Smooth muscle cell (in vitro differentiated cells): ENCODE measurements at regions not wholly inside any gene's neighbourhood (a gene's known extent, or its start where the extent isn't known, plus 50 kb on each side); places are given as distances from the start of the nearest gene placed in this dataset.

ENCODE experiments used
- DNase-seq: peaks from one replicate; lab custom pipeline; 2025; ENCODE audit not compliant: unreplicated experiment; lab: John Stamatoyannopoulos, UW
- H2AFZ ChIP-seq: fragments of 200-600 bp; sonication (generic); 2 replicates; pipeline ENCODE4 v1.6.0; 2016; ENCODE audit warnings: antibody characterized with exemption, low read depth, mild to moderate bottlenecking
- H3F3A ChIP-seq: fragments of 200-600 bp; sonication (generic); 2 replicates; pipeline ENCODE4 v1.6.0; 2017; ENCODE audit warnings: antibody characterized with exemption, low read depth
- H3K27ac ChIP-seq: fragments of 200-600 bp; sonication (generic); 2 replicates; pipeline ENCODE4 v1.5.1; 2016; ENCODE audit warnings: low read depth, mild to moderate bottlenecking
- H3K27me3 ChIP-seq: fragments of 200-600 bp; sonication (generic); 2 replicates; pipeline ENCODE4 v1.6.1; 2016; ENCODE audit warnings: low read depth, mild to moderate bottlenecking
- H3K36me3 ChIP-seq: fragments of 200-600 bp; sonication (generic); 2 replicates; pipeline ENCODE4 v1.5.1; 2016; ENCODE audit warnings: low read depth
- H3K4me1 ChIP-seq: fragments of 200-600 bp; sonication (generic); 2 replicates; pipeline ENCODE4 v1.5.1; 2016; ENCODE audit warnings: low read depth
- H3K4me2 ChIP-seq: fragments of 200-600 bp; sonication (generic); 2 replicates; pipeline ENCODE4 v1.6.0; 2016; ENCODE audit warnings: mild to moderate bottlenecking
- H3K4me3 ChIP-seq: fragments of 200-600 bp; sonication (generic); 2 replicates; pipeline ENCODE4 v1.5.1; 2016; ENCODE audit warnings: mild to moderate bottlenecking
- H3K79me2 ChIP-seq: fragments of 200-600 bp; sonication (generic); 2 replicates; pipeline ENCODE4 v1.6.0; 2016; ENCODE audit warnings: low read depth, mild to moderate bottlenecking
- H3K9ac ChIP-seq: fragments of 200-600 bp; sonication (generic); 2 replicates; pipeline ENCODE4 v1.6.0; 2016; ENCODE audit warnings: low read depth
- H3K9me3 ChIP-seq: fragments of 200-600 bp; sonication (generic); replicated peaks from 2 replicates; pipeline ENCODE4 v1.5.1; 2016; ENCODE audit warnings: low read depth
- H4K20me1 ChIP-seq: fragments of 200-600 bp; sonication (generic); 2 replicates; pipeline ENCODE4 v1.6.0; 2016; ENCODE audit warnings: low read depth
- WGBS: methylation state at CpG from one replicate; pipeline ENCODE4 v1.1.7; 2016; ENCODE audit warnings: low lambda C conversion rate; 5-methylcytosine and 5-hydroxymethylcytosine counted together
- TF ChIP-seq, protein P1 (sequence below): fragments of 200-600 bp; sonication (generic); IDR thresholded peaks from 2 replicates; pipeline ENCODE4 v1.5.1; 2017; ENCODE audit warnings: borderline replicate concordance, mild to moderate bottlenecking, antibody characterized with exemption; ENCODE audit not compliant: insufficient read depth, poor library complexity, severe bottlenecking

DNA sequence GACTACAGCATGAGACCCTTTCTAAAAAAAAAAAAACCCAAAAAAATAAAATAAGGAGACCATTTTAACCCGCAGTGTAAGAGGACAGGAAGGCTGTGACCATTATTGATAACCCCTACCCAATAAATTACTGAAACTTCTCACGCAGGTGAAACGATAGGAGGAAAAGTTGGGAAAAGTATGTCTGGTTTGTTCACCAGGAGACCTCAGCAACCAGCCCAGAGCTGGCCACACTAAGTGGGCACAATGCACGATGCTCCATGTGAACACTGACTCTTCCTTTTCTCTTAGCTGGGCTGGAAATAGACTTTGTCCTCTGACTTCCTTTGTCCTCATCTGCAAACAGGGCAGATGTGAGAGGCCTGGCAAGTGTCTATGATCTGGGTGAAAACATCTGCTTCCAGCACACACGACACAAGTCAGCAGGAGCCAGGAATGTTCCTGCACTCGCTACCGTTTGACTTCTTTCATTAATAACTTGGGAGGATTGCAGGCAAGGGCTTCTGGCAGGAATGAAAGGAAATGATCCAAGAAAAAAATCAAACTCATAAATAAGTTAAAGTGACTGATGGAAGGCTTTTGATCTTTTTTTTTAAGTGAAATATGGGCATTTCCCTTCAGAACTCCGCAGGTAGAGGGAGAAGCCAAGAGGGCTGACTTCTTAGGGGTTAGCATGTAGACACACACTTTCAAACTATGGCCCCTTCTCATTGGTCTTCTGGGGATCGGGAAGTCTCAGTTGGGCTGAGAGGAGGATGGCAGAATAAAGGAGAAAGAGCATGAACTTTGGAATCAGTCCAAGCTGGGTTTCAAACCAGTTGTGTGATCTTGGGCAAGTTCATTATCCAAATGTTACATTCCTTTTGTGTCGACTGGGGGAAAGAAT is 137.4 kb upstream of the MYCN start:
- DNase-seq, result no peak
- Histone ChIP-seq H3K27ac (no peak overlapping the region), H3K9me3 (no peaks in the 10 kb centered on the region), H3K27me3 (no peaks in the 10 kb centered on the region), H3K36me3 (no peaks in the 10 kb centered on the region), H3K4me3 (no peak overlapping the region), H3F3A (no peaks in the 10 kb centered on the region), H3K79me2 (no peaks in the 10 kb centered on the region), H3K9ac (no peak overlapping the region), H2AFZ (no peak overlapping the region), H3K4me2 (no peak overlapping the region), H3K4me1 (no peaks in the 10 kb centered on the region), H4K20me1 (no peaks in the 10 kb centered on the region)
- TF ChIP-seq, protein P1, sequence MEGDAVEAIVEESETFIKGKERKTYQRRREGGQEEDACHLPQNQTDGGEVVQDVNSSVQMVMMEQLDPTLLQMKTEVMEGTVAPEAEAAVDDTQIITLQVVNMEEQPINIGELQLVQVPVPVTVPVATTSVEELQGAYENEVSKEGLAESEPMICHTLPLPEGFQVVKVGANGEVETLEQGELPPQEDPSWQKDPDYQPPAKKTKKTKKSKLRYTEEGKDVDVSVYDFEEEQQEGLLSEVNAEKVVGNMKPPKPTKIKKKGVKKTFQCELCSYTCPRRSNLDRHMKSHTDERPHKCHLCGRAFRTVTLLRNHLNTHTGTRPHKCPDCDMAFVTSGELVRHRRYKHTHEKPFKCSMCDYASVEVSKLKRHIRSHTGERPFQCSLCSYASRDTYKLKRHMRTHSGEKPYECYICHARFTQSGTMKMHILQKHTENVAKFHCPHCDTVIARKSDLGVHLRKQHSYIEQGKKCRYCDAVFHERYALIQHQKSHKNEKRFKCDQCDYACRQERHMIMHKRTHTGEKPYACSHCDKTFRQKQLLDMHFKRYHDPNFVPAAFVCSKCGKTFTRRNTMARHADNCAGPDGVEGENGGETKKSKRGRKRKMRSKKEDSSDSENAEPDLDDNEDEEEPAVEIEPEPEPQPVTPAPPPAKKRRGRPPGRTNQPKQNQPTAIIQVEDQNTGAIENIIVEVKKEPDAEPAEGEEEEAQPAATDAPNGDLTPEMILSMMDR, result no peak
- WGBS, result 86% methylated on average over 10 of the region's 10 CpGs

DNA sequence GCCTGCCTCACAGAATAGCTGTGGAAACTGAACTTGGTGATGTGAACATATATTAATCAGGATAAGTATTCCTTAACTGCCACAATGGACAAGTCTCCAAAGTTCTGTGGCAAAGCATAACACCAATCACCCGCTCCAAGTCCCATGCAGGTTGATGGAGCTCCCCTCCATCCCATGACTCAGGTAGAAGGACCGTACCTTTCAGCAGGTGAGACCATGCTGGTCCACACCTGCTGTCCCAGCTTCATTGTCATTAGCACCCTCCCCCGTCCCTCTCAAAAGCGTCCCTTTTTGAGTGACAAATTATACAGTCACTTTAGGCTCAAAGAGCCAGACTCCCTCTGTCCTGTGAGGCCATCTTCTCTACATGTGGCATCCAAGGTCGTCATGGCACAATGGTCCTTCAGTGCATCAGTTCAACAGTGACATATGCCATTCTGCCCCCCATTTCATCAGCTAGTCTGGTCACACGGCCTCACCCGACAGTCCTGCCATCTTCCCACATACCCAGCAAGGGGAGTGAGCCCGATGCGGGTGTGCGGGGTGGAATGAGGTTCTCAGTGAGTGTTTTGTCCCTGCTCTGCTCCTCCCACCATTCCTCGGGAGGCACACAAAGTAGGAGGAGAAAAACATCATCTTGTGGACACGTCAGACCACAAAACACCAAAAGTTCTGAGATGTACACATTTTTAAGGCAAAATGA is 136.7 kb upstream of the MYCN start:
- H3K4me1 ChIP-seq, result no peaks in the 10 kb centered on the region
- no peaks in the 10 kb centered on the region for H3K36me3 ChIP-seq
- H3F3A ChIP-seq, result no peaks in the 10 kb centered on the region
- no peaks in the 10 kb centered on the region for H4K20me1 ChIP-seq
- 96% methylated on average over 12 of the region's 12 CpGs for WGBS
- TF ChIP-seq, protein P1, result no peak
- H2AFZ ChIP-seq, result no peak overlapping the region
- no peak overlapping the region for H3K27ac ChIP-seq
- no peaks in the 10 kb centered on the region for H3K27me3 ChIP-seq
- DNase-seq, result no peak
- no peak overlapping the region for H3K4me2 ChIP-seq
- H3K79me2 ChIP-seq, result no peaks in the 10 kb centered on the region
- H3K9me3 ChIP-seq, result no peaks in the 10 kb centered on the region
- no peak overlapping the region for H3K9ac ChIP-seq
- H3K4me3 ChIP-seq, result no peak overlapping the region

DNA sequence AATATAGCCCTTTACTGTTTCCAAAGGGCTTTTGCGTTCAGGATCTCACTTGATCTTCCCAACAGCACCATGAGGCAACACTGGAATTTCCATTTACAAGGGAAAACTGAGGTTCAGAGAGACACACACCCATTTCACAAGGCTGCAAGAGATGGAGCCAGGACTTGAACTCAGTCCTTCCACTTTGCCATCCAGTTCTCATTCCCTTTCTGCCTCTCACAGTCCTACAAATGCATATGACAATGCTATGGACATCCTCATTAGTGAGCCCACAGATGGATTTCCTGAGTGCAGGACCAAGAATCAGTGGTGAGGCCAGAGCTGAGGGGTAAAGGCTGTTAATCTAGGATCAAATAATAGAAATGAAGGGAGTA is 136.1 kb upstream of the MYCN start:
- no peak overlapping the region for H3K4me3 ChIP-seq
- no peaks in the 10 kb centered on the region for H4K20me1 ChIP-seq
- H3K9me3 ChIP-seq, result no peaks in the 10 kb centered on the region
- no peak overlapping the region for H3K9ac ChIP-seq
- no peak overlapping the region for H2AFZ ChIP-seq
- H3K27ac ChIP-seq, result no peak overlapping the region
- H3K27me3 ChIP-seq, result no peaks in the 10 kb centered on the region
- no peaks in the 10 kb centered on the region for H3K4me1 ChIP-seq
- WGBS, result 70% methylated on average over 1 of the region's 1 CpG
- TF ChIP-seq, protein P1, result no peak
- H3K36me3 ChIP-seq, result no peaks in the 10 kb centered on the region
- H3K79me2 ChIP-seq, result no peaks in the 10 kb centered on the region
- H3F3A ChIP-seq, result no peaks in the 10 kb centered on the region
- no peak for DNase-seq
- H3K4me2 ChIP-seq, result no peak overlapping the region
